ENCODE measurements at regions not wholly inside any gene's neighbourhood (a gene's known extent, or its start where the extent isn't known, plus 50 kb on each side); places are given as distances from the start of the nearest gene placed in this dataset.

DNA sequence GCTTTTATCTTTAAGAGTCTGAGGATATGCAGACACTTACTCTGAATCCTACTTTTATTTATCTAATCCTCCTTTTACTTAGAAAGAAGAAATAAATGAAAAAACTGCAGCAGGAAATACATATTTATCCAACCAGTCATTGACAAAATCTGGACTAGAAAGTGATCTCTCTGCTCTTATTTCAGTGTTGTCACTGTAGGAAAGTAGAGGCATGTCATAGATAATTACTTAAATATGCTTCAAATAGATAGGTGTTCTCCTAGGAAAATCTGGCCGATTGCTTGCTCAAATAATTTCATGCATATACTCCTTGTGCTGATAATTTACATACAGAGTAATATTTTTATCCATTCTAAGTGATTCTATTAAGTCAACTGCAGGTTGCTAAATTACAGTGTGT is 2001.9 kb upstream of the C9orf72 start:
- TF ChIP-seq POLR2A (IDR thresholded peaks at IDR 0.05) = no peak
- TF ChIP-seq, protein P1, sequence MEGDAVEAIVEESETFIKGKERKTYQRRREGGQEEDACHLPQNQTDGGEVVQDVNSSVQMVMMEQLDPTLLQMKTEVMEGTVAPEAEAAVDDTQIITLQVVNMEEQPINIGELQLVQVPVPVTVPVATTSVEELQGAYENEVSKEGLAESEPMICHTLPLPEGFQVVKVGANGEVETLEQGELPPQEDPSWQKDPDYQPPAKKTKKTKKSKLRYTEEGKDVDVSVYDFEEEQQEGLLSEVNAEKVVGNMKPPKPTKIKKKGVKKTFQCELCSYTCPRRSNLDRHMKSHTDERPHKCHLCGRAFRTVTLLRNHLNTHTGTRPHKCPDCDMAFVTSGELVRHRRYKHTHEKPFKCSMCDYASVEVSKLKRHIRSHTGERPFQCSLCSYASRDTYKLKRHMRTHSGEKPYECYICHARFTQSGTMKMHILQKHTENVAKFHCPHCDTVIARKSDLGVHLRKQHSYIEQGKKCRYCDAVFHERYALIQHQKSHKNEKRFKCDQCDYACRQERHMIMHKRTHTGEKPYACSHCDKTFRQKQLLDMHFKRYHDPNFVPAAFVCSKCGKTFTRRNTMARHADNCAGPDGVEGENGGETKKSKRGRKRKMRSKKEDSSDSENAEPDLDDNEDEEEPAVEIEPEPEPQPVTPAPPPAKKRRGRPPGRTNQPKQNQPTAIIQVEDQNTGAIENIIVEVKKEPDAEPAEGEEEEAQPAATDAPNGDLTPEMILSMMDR (IDR thresholded peaks at IDR 0.05) = no peak

Measured in lower leg skin (tissue), 3 donors.